K562 (cell line): ENCODE measurements at regions not wholly inside any gene's neighbourhood (a gene's known extent, or its start where the extent isn't known, plus 50 kb on each side); places are given as distances from the start of the nearest gene placed in this dataset.
A peak's percentile ranks its signal among the peaks of the same experiment; 100 is the strongest.

Source experiments
- ARID3B ChIP-seq: fragments of 250-450 bp; sonication (Bioruptor Pico); IDR thresholded peaks from 2 replicates; pipeline ENCODE4 v1.4.0; 2020; ENCODE audit warnings: borderline replicate concordance
- CBFA2T2 ChIP-seq: fragments of 450-650 bp; conservative IDR thresholded peaks from 2 replicates; pipeline ENCODE4 v1.6.1; 2017; ENCODE audit warnings: mild to moderate bottlenecking
- CBX1 ChIP-seq: sonication (generic); IDR thresholded peaks from 2 replicates; pipeline ENCODE4 v1.6.1; 2016; ENCODE audit warnings: antibody characterized with exemption, low read depth, mild to moderate bottlenecking
- CCNT2 ChIP-seq: IDR thresholded peaks from 2 replicates; pipeline ENCODE4 v1.6.1; 2011; ENCODE audit warnings: borderline replicate concordance, low read depth, mild to moderate bottlenecking, moderate library complexity, mixed read lengths, low read length; ENCODE audit not compliant: insufficient read length; ENCODE audit errors: extremely low read depth
- CUX1 ChIP-seq: fragments of 200-800 bp; sonication (Bioruptor generic); IDR thresholded peaks from 2 replicates; pipeline ENCODE4 v1.6.1; 2016; ENCODE audit warnings: missing genetic modification characterization, missing compliant biosample characterization
- EP400 ChIP-seq: fragments of 450-650 bp; IDR thresholded peaks from 2 replicates; pipeline ENCODE4 v1.6.1; 2017; ENCODE audit warnings: antibody characterized with exemption, mild to moderate bottlenecking, moderate library complexity
- GATAD2A ChIP-seq: fragments of 450-650 bp; IDR thresholded peaks from 2 replicates; pipeline ENCODE4 v1.6.1; 2017
- ILK ChIP-seq: fragments of 450-650 bp; IDR thresholded peaks from 2 replicates; pipeline ENCODE4 v1.6.1; 2016; ENCODE audit warnings: missing genetic modification characterization, low read depth, mild to moderate bottlenecking, missing compliant biosample characterization, moderate library complexity, borderline replicate concordance
- POLR2H ChIP-seq: IDR thresholded peaks from 2 replicates; pipeline ENCODE4 v1.6.1; 2016; ENCODE audit warnings: missing genetic modification characterization, low read depth, mild to moderate bottlenecking, control low read depth, missing compliant biosample characterization, moderate library complexity
- PTBP1 ChIP-seq: fragments of 200-400 bp; formaldehyde crosslinking; IDR thresholded peaks from 2 replicates; pipeline ENCODE4 v1.6.1; 2017; ENCODE audit warnings: low read depth, low read length
- SFPQ ChIP-seq: fragments of 200-400 bp; formaldehyde crosslinking; IDR thresholded peaks from 2 replicates; pipeline ENCODE4 v1.6.1; 2017; ENCODE audit warnings: mild to moderate bottlenecking, low read depth, low read length, moderate library complexity
- ZNF140 ChIP-seq: fragments of 250-450 bp; sonication (Bioruptor Pico); IDR thresholded peaks from 2 replicates; pipeline ENCODE4 v1.8.0; 2021; ENCODE audit warnings: moderate library complexity, mild to moderate bottlenecking, inconsistent platforms
- ZNF274 ChIP-seq: IDR thresholded peaks from 2 replicates; pipeline ENCODE4 v1.6.1; 2011; ENCODE audit warnings: low read depth, mild to moderate bottlenecking, low read length, moderate library complexity, borderline replicate concordance
- ZNF347 ChIP-seq: fragments of 450-650 bp; formaldehyde crosslinking; IDR thresholded peaks from 2 replicates; pipeline ENCODE4 v1.4.0; 2020; ENCODE audit warnings: low read depth, mild to moderate bottlenecking, moderate library complexity
- ZNF511 ChIP-seq: sonication (generic); formaldehyde crosslinking; IDR thresholded peaks from 2 replicates; pipeline ENCODE4 v1.8.0; 2022; ENCODE audit warnings: mild to moderate bottlenecking, missing genetic modification reagents
- ZNF766 ChIP-seq: fragments of 200-800 bp; sonication (Bioruptor generic); conservative IDR thresholded peaks from 2 replicates; pipeline ENCODE4 v1.6.1; 2016; ENCODE audit warnings: missing genetic modification characterization, missing compliant biosample characterization

GRCh38 chr6:10098756-10099528, 315.9 kb downstream of the TFAP2A start (continued):
- TF ChIP-seq ARID3B (CRISPR knock-in tag) = no peak
- TF ChIP-seq EP400 = peak; percentile 20; the same call in 1 of the 2 replicates
- no peak for TF ChIP-seq CBFA2T2
- no peak for TF ChIP-seq ZNF140 (CRISPR knock-in tag)
- TF ChIP-seq ZNF347 (CRISPR knock-in tag) = no peak
- TF ChIP-seq SFPQ = no peak
- no peak for TF ChIP-seq CCNT2
- TF ChIP-seq ZNF274 = no peak
- TF ChIP-seq POLR2H (tag) = no peak
- no peak for TF ChIP-seq CBX1
- peak; percentile 66; the same call in 1 of the 2 replicates for TF ChIP-seq ZNF766 (CRISPR knock-in tag)
- no peak for TF ChIP-seq ZNF511 (CRISPR knock-in tag)
- no peak for TF ChIP-seq GATAD2A
- TF ChIP-seq ILK (tag) = no peak
- no peak for TF ChIP-seq PTBP1
- TF ChIP-seq CUX1 (CRISPR knock-in tag) = no peak
